SU-DHL-6 (cell line): ENCODE measurements at regions not wholly inside any gene's neighbourhood (a gene's known extent, or its start where the extent isn't known, plus 50 kb on each side); places are given as distances from the start of the nearest gene placed in this dataset.

Experiments
- CTCF ChIP-seq: fragments of 200-600 bp; sonication (generic); IDR thresholded peaks from one replicate; pipeline ENCODE4 v1.5.1; 2017; ENCODE audit warnings: antibody characterized with exemption, mild to moderate bottlenecking, low read length, moderate library complexity; ENCODE audit not compliant: insufficient read depth, poor library complexity, severe bottlenecking
- EZH2phosphoT487 ChIP-seq: fragments of 200-600 bp; sonication (generic), shearing (Covaris generic); conservative IDR thresholded peaks from 2 replicates; pipeline ENCODE4 v1.6.1; 2018; ENCODE audit warnings: mild to moderate bottlenecking, antibody characterized with exemption, low read length, moderate library complexity, mixed read lengths

- TF ChIP-seq CTCF, result peak; percentile 19
- TF ChIP-seq EZH2phosphoT487, result no peak
Observed at GRCh38 chrX:118254611-118255010, 91.3 kb upstream of the WDR44 start.
